Smooth muscle cell (in vitro differentiated cells): ENCODE measurements at regions not wholly inside any gene's neighbourhood (a gene's known extent, or its start where the extent isn't known, plus 50 kb on each side); places are given as distances from the start of the nearest gene placed in this dataset.
"Not testable (repeated sequence)": the region's sequence is repeated elsewhere in the genome, so short reads cannot be mapped to it uniquely, and the experiment has no call there.

Experiments
- DNase-seq: peaks from one replicate; lab custom pipeline; 2025; ENCODE audit not compliant: unreplicated experiment; lab: John Stamatoyannopoulos, UW
- H2AFZ ChIP-seq: fragments of 200-600 bp; sonication (generic); 2 replicates; pipeline ENCODE4 v1.6.0; 2016; ENCODE audit warnings: antibody characterized with exemption, low read depth, mild to moderate bottlenecking
- H3F3A ChIP-seq: fragments of 200-600 bp; sonication (generic); 2 replicates; pipeline ENCODE4 v1.6.0; 2017; ENCODE audit warnings: antibody characterized with exemption, low read depth
- H3K27ac ChIP-seq: fragments of 200-600 bp; sonication (generic); 2 replicates; pipeline ENCODE4 v1.5.1; 2016; ENCODE audit warnings: low read depth, mild to moderate bottlenecking
- H3K27me3 ChIP-seq: fragments of 200-600 bp; sonication (generic); 2 replicates; pipeline ENCODE4 v1.6.1; 2016; ENCODE audit warnings: low read depth, mild to moderate bottlenecking
- H3K36me3 ChIP-seq: fragments of 200-600 bp; sonication (generic); 2 replicates; pipeline ENCODE4 v1.5.1; 2016; ENCODE audit warnings: low read depth
- H3K4me1 ChIP-seq: fragments of 200-600 bp; sonication (generic); 2 replicates; pipeline ENCODE4 v1.5.1; 2016; ENCODE audit warnings: low read depth
- H3K4me2 ChIP-seq: fragments of 200-600 bp; sonication (generic); 2 replicates; pipeline ENCODE4 v1.6.0; 2016; ENCODE audit warnings: mild to moderate bottlenecking
- H3K4me3 ChIP-seq: fragments of 200-600 bp; sonication (generic); 2 replicates; pipeline ENCODE4 v1.5.1; 2016; ENCODE audit warnings: mild to moderate bottlenecking
- H3K79me2 ChIP-seq: fragments of 200-600 bp; sonication (generic); 2 replicates; pipeline ENCODE4 v1.6.0; 2016; ENCODE audit warnings: low read depth, mild to moderate bottlenecking
- H3K9ac ChIP-seq: fragments of 200-600 bp; sonication (generic); 2 replicates; pipeline ENCODE4 v1.6.0; 2016; ENCODE audit warnings: low read depth
- H3K9me3 ChIP-seq: fragments of 200-600 bp; sonication (generic); replicated peaks from 2 replicates; pipeline ENCODE4 v1.5.1; 2016; ENCODE audit warnings: low read depth
- H4K20me1 ChIP-seq: fragments of 200-600 bp; sonication (generic); 2 replicates; pipeline ENCODE4 v1.6.0; 2016; ENCODE audit warnings: low read depth
- WGBS: methylation state at CpG from one replicate; pipeline ENCODE4 v1.1.7; 2016; ENCODE audit warnings: low lambda C conversion rate; 5-methylcytosine and 5-hydroxymethylcytosine counted together
- TF ChIP-seq, protein P1 (sequence below): fragments of 200-600 bp; sonication (generic); IDR thresholded peaks from 2 replicates; pipeline ENCODE4 v1.5.1; 2017; ENCODE audit warnings: borderline replicate concordance, mild to moderate bottlenecking, antibody characterized with exemption; ENCODE audit not compliant: insufficient read depth, poor library complexity, severe bottlenecking

DNA sequence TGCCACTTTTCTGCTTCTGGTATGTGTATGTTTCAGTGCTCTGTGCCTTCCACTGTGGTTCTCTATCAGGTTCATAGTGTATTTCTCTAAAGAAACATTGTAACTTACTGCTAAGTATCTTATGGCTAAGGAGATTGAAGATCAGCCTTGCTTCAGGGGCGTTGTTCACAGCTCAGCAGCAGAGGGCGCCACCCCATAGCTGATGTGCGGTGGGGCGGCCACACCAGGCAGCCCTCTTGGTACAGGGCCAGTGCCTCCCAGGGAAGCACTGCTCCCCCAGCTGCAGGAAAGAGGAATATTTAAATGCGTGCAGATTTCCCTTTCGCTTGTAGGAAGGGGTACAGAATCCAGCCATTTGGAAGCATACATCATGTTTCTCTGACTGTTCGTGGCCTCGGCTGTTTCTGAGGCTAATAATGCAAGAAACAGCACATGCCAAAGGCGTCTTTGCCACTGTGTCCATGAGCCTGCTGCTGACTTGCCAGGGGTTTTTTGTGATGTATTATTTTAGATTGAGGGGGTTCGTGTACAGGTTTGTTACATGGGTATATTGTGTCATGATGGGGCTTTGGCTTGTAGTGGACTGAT lies 96.7 kb downstream of the TBC1D26 start:
- DNase-seq: peak; percentile 32
- H2AFZ ChIP-seq: not testable (repeated sequence)
- TF ChIP-seq, protein P1, sequence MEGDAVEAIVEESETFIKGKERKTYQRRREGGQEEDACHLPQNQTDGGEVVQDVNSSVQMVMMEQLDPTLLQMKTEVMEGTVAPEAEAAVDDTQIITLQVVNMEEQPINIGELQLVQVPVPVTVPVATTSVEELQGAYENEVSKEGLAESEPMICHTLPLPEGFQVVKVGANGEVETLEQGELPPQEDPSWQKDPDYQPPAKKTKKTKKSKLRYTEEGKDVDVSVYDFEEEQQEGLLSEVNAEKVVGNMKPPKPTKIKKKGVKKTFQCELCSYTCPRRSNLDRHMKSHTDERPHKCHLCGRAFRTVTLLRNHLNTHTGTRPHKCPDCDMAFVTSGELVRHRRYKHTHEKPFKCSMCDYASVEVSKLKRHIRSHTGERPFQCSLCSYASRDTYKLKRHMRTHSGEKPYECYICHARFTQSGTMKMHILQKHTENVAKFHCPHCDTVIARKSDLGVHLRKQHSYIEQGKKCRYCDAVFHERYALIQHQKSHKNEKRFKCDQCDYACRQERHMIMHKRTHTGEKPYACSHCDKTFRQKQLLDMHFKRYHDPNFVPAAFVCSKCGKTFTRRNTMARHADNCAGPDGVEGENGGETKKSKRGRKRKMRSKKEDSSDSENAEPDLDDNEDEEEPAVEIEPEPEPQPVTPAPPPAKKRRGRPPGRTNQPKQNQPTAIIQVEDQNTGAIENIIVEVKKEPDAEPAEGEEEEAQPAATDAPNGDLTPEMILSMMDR: peak; percentile 83

DNA sequence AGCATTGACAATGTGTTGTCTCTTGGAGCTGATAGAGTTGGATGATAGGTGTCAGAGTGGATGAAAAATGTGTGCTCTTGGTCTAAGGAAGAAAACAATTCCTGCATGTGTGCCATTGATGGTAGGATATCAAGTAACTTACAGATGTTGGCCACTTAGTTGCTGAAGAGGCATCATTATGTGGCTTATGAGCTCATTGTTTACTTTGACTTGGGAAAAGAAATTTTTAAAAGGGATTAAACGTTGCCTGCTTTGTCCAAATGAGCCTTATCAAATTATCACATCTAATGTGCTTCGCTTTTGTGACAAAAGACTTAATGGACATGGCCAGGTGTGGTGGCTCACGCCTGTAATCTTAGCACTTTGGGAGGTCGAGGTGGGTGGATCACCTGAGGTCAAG lies 98.1 kb downstream of the TBC1D26 start:
- not testable (repeated sequence) for H2AFZ ChIP-seq, H3K27ac ChIP-seq, H4K20me1 ChIP-seq, H3K9me3 ChIP-seq, H3K79me2 ChIP-seq, DNase-seq, H3F3A ChIP-seq, H3K4me1 ChIP-seq, H3K4me3 ChIP-seq, H3K27me3 ChIP-seq, H3K4me2 ChIP-seq, H3K9ac ChIP-seq, H3K36me3 ChIP-seq
- WGBS: 75% methylated on average over 4 of the region's 4 CpGs

More for the DNA sequence above, 96.7 kb downstream of the TBC1D26 start:
- not testable (repeated sequence) for H3K9ac ChIP-seq, H3K27ac ChIP-seq, H3K36me3 ChIP-seq, H3K79me2 ChIP-seq, H3F3A ChIP-seq, H3K4me3 ChIP-seq, H3K9me3 ChIP-seq, H4K20me1 ChIP-seq, H3K4me2 ChIP-seq, H3K27me3 ChIP-seq, H3K4me1 ChIP-seq
- 24% methylated on average over 10 of the region's 10 CpGs for WGBS

GRCh38 chr17:15831182-15831581 lies 99.1 kb downstream of the TBC1D26 start:
- H3K4me1 ChIP-seq, H3K36me3 ChIP-seq, H3K79me2 ChIP-seq, H3K9me3 ChIP-seq, H3K4me3 ChIP-seq, H4K20me1 ChIP-seq, H3K27me3 ChIP-seq, H3K27ac ChIP-seq, H3K9ac ChIP-seq, H3K4me2 ChIP-seq, DNase-seq, H2AFZ ChIP-seq, H3F3A ChIP-seq: not testable (repeated sequence)
- WGBS: 54% methylated on average over 6 of the region's 6 CpGs

- 47% methylated on average over 11 of the region's 11 CpGs for WGBS
Measured at GRCh38 chr17:15832921-15833480, 100.9 kb downstream of the TBC1D26 start.

GRCh38 chr17:15833890-15834289 lies 101.8 kb downstream of the TBC1D26 start:
- 84% methylated on average over 4 of the region's 5 CpGs for WGBS
- not testable (repeated sequence) for H4K20me1 ChIP-seq, DNase-seq, H3K27me3 ChIP-seq, H3K36me3 ChIP-seq, H3K9me3 ChIP-seq, H3K79me2 ChIP-seq, H2AFZ ChIP-seq, H3F3A ChIP-seq, H3K4me2 ChIP-seq, H3K27ac ChIP-seq, H3K4me3 ChIP-seq, H3K9ac ChIP-seq, H3K4me1 ChIP-seq

More at GRCh38 chr17:15832921-15833480, 100.9 kb downstream of the TBC1D26 start:
- not testable (repeated sequence) for H3F3A ChIP-seq, H3K4me2 ChIP-seq, H4K20me1 ChIP-seq, H3K9ac ChIP-seq, H3K36me3 ChIP-seq, H3K79me2 ChIP-seq, H3K4me1 ChIP-seq, H3K4me3 ChIP-seq, H2AFZ ChIP-seq, DNase-seq, H3K9me3 ChIP-seq, H3K27me3 ChIP-seq
- H3K27ac ChIP-seq: peak overlapping the region; percentile 43

- not testable (repeated sequence) for H4K20me1 ChIP-seq, H3K27me3 ChIP-seq, H3K27ac ChIP-seq, H3K9me3 ChIP-seq, H3K36me3 ChIP-seq, H3K4me3 ChIP-seq, H3K4me2 ChIP-seq, H3K9ac ChIP-seq, DNase-seq, H3F3A ChIP-seq, H3K79me2 ChIP-seq, H2AFZ ChIP-seq, H3K4me1 ChIP-seq
- 93% methylated on average over 4 of the region's 4 CpGs for WGBS
Measured at GRCh38 chr17:15835481-15835880, 103.4 kb downstream of the TBC1D26 start.

GRCh38 chr17:15836249-15836982 lies 104.3 kb downstream of the TBC1D26 start:
- H3K9ac ChIP-seq, H3K27me3 ChIP-seq, H3K79me2 ChIP-seq, H3K4me3 ChIP-seq, H3K4me1 ChIP-seq, H3K9me3 ChIP-seq, DNase-seq, H3K36me3 ChIP-seq, H3K4me2 ChIP-seq, H4K20me1 ChIP-seq, H2AFZ ChIP-seq, H3K27ac ChIP-seq, H3F3A ChIP-seq: not testable (repeated sequence)
- WGBS: 90% methylated on average over 9 of the region's 12 CpGs
